Chondrocyte (in vitro differentiated cells): ENCODE measurements at regions not wholly inside any gene's neighbourhood (a gene's known extent, or its start where the extent isn't known, plus 50 kb on each side); places are given as distances from the start of the nearest gene placed in this dataset.

Experiments used
- DNase-seq: peaks from one replicate; pipeline ENCODE4 v3.0.0; 2021; ENCODE audit warnings: mixed read lengths, low spot score
- H3K27ac Mint-ChIP-seq: one replicate; pipeline ENCODE4 v1.8.0; 2021; ENCODE audit warnings: mild to moderate bottlenecking, moderate library complexity, mixed read lengths; ENCODE audit not compliant: unreplicated experiment
- H3K27me3 Mint-ChIP-seq: 2 replicates; pipeline ENCODE4 v1.8.0; 2021; ENCODE audit warnings: low read depth, mixed read lengths
- H3K36me3 Mint-ChIP-seq: 2 replicates; pipeline ENCODE4 v1.8.0; 2021; ENCODE audit warnings: low read depth, mixed read lengths
- H3K4me1 Mint-ChIP-seq: 2 replicates; pipeline ENCODE4 v1.8.0; 2021; ENCODE audit warnings: low read depth, mild to moderate bottlenecking, mixed read lengths
- H3K4me3 Mint-ChIP-seq: one replicate; pipeline ENCODE4 v1.8.0; 2021; ENCODE audit warnings: mild to moderate bottlenecking, moderate library complexity, mixed read lengths; ENCODE audit not compliant: unreplicated experiment
- H3K9me3 Mint-ChIP-seq: 2 replicates; pipeline ENCODE4 v1.8.0; 2021; ENCODE audit warnings: low read depth, mixed read lengths
- CTCF ChIP-seq: fragments of 200-600 bp; sonication (generic); IDR thresholded peaks from 2 replicates; pipeline ENCODE4 v1.5.0; 2021; ENCODE audit warnings: antibody characterized with exemption, mild to moderate bottlenecking, moderate library complexity

- no peak for DNase-seq
- Mint-ChIP-seq H3K9me3 (no peaks in the 10 kb centered on the region), H3K27ac (no peak overlapping the region), H3K4me1 (peaks cover 6% of the 10 kb centered on the region), H3K4me3 (no peak overlapping the region), H3K36me3 (no peaks in the 10 kb centered on the region), H3K27me3 (no peaks in the 10 kb centered on the region)
- TF ChIP-seq CTCF: no peak
Measured at GRCh38 chr14:86802726-86803125, 1190.3 kb downstream of the GALC start.

- no peaks in the 10 kb centered on the region for H3K9me3 Mint-ChIP-seq
- DNase-seq: no peak
- no peaks in the 10 kb centered on the region for H3K36me3 Mint-ChIP-seq
- H3K4me3 Mint-ChIP-seq: no peak overlapping the region
- H3K27me3 Mint-ChIP-seq: no peaks in the 10 kb centered on the region
- TF ChIP-seq CTCF: no peak
- H3K27ac Mint-ChIP-seq: no peak overlapping the region
- H3K4me1 Mint-ChIP-seq: peaks cover 6% of the 10 kb centered on the region
Measured at GRCh38 chr14:86799244-86799647, 1193.7 kb downstream of the GALC start.

DNA sequence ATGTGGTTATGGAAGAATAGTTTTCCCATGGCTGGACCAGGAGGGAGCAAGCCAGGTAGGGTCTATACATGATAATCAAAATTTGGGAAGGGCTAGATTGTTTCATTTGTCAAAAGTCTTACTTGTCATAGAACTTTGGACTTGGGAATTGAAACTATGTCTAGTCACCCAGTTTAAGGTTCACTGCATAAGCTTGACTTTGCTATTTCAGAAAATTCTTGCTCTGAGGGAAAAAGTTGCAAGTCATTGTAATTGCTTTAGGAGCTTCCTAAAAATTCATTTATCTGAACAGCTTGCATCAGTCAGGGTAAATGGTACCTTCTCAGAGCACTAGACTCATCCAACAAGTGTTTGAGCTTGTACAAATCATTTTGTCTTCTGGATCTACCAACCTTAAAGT, 1194.7 kb downstream of the GALC start:
- Mint-ChIP-seq H3K36me3 (no peaks in the 10 kb centered on the region), H3K4me1 (peaks cover 6% of the 10 kb centered on the region), H3K9me3 (no peaks in the 10 kb centered on the region), H3K27me3 (no peaks in the 10 kb centered on the region), H3K4me3 (no peak overlapping the region), H3K27ac (no peak overlapping the region)
- TF ChIP-seq CTCF: no peak
- DNase-seq: no peak

DNA sequence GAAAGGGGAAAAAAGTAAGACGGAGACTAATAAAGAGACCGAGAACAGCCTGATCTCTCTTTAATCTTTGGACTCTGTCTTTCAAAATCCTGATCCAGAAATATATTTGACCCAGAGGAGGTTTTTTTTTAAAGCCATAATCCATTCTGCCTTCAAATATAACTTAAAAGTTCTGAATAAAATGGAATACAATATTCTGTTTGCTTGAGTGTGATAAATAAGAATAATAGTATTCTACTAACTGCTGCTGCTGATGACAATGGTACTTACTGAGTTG, 1196.0 kb downstream of the GALC start:
- Mint-ChIP-seq H3K4me1 (peaks cover 6% of the 10 kb centered on the region), H3K27me3 (no peaks in the 10 kb centered on the region), H3K36me3 (no peaks in the 10 kb centered on the region), H3K4me3 (no peak overlapping the region), H3K27ac (no peak overlapping the region), H3K9me3 (no peaks in the 10 kb centered on the region)
- DNase-seq: no peak
- TF ChIP-seq CTCF: no peak

DNA sequence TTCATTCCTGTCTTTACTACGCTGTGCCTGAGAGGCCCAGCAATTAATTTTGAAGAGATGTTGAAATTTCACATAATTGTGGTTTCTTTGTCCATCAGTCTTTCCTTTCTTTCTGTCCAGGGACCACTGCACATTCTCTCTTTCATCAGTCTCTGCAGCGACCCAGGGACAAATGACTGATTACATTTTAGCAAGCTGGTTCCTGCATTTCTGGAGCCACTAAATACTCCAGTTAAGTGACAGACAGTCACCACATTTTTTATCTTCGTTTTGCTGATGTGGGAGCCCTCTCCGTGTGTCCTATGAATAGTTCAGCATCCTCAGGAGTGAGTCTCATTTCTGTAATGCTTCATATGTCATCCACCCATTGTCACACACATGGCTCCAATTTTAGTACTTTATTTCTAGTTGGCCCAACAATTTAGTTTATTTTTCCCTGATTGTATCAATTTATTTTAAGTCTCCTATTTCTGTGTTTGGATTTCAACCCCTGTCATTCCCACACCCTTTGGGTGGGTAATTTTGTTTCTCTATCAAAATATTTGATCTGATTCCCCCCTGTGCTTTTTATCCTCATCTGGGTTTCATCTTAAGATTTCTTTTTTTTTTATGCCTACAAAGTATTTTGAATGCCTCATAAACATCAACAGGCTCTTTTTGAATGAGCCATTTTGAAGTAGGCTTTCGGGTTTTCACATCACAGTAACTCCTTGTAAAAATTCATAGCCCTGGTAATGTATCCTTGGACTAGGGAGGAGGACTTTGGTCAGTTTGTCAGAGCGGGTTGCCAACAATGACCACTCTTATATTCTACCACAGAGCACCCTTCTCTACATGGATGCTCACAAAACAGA, 1196.5 kb downstream of the GALC start:
- TF ChIP-seq CTCF: no peak
- no peak overlapping the region for H3K4me3 Mint-ChIP-seq
- H3K27me3 Mint-ChIP-seq: no peaks in the 10 kb centered on the region
- H3K9me3 Mint-ChIP-seq: no peaks in the 10 kb centered on the region
- H3K27ac Mint-ChIP-seq: no peak overlapping the region
- DNase-seq: no peak
- peaks cover 6% of the 10 kb centered on the region for H3K4me1 Mint-ChIP-seq
- no peaks in the 10 kb centered on the region for H3K36me3 Mint-ChIP-seq
